Activated CD4-positive, alpha-beta T cell treated with anti-CD3 and anti-CD28 coated beads for 1 hour (primary cell): ENCODE measurements at regions not wholly inside any gene's neighbourhood (a gene's known extent, or its start where the extent isn't known, plus 50 kb on each side); places are given as distances from the start of the nearest gene placed in this dataset.

Experiments
- DNase-seq: peaks from one replicate; pipeline ENCODE4 v3.0.0-alpha.2; 2020

- no peak for DNase-seq
Observed at GRCh38 chr2:16264931-16265540, 324.7 kb downstream of the MYCN start.

- DNase-seq, result no peak
Observed at GRCh38 chr2:16264491-16264890, 324.1 kb downstream of the MYCN start.

- no peak for DNase-seq
Observed at GRCh38 chr2:16263241-16263890, 323.0 kb downstream of the MYCN start.

- DNase-seq, result no peak
Observed at GRCh38 chr2:16262526-16263178, 322.3 kb downstream of the MYCN start.

GRCh38 chr2:16261791-16262190 is 321.4 kb downstream of the MYCN start:
- DNase-seq, result no peak

- no peak for DNase-seq
Observed at GRCh38 chr2:16261071-16261470, 320.7 kb downstream of the MYCN start.

- DNase-seq, result no peak
Observed at GRCh38 chr2:16260041-16260830, 319.9 kb downstream of the MYCN start.

- no peak for DNase-seq
Observed at GRCh38 chr2:16259010-16259409, 318.7 kb downstream of the MYCN start.

- no peak for DNase-seq
Observed at GRCh38 chr2:16258350-16258749, 318.0 kb downstream of the MYCN start.

GRCh38 chr2:16257322-16258028 is 317.1 kb downstream of the MYCN start:
- DNase-seq, result no peak

- DNase-seq, result no peak
Observed at GRCh38 chr2:16256601-16257321, 316.4 kb downstream of the MYCN start.

- DNase-seq, result no peak
Observed at GRCh38 chr2:16255120-16255519, 314.8 kb downstream of the MYCN start.

- no peak for DNase-seq
Observed at GRCh38 chr2:16254356-16254965, 314.1 kb downstream of the MYCN start.

- DNase-seq, result no peak
Observed at GRCh38 chr2:16253291-16253690, 312.9 kb downstream of the MYCN start.

- no peak for DNase-seq
Observed at GRCh38 chr2:16252891-16253290, 312.5 kb downstream of the MYCN start.

- DNase-seq, result no peak
Observed at GRCh38 chr2:16252251-16252650, 311.9 kb downstream of the MYCN start.

- DNase-seq, result no peak
Observed at GRCh38 chr2:16251511-16252225, 311.3 kb downstream of the MYCN start.

GRCh38 chr2:16250886-16251285 is 310.5 kb downstream of the MYCN start:
- DNase-seq, result no peak

- no peak for DNase-seq
Observed at GRCh38 chr2:16250466-16250865, 310.1 kb downstream of the MYCN start.

- no peak for DNase-seq
Observed at GRCh38 chr2:16250056-16250425, 309.7 kb downstream of the MYCN start.
